ENCODE measurements at regions not wholly inside any gene's neighbourhood (a gene's known extent, or its start where the extent isn't known, plus 50 kb on each side); places are given as distances from the start of the nearest gene placed in this dataset.

DNA sequence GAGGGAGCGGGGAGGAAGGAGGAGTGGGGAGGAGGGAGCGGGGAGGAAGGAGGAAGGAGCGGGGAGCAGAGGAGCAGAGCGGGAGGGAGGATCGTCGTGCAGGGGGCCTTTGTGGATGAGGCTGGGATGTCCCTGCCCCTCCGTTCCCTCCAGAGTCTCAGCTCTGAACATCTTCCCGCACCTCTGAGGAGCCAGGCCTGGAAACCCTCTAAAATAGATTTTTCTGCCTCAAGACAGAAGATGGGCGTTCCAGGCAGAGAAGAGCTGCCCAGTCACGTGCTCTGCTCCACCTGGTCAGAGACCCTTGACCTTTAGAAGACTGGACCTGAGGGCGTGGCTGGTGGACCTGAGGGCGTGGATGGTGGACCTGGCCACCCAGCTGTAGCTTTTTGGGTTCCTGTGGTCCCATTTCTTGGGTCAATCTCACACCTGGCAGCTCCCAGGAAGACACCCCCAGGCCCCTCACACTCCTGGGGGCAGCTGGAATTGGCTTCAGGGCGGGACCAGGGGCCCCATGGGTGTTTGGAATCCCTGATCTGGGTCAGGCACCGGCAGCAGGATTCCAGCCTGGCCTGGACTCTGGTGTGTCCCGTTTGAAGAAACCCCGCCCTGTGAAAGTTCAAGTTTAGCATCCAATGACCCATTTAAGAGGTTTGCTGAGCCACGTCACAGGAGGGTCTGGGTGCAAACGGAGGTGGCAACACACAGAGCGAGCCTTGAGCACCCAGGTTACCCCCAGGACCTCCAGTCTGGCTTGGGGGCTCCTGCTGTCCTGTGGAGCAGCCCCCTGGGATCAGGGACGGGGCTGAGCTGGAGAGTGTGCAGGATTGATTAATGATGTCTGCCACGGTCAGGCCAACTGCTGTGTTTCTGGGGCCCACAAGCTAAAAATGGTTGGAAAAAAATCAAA lies 96.9 kb upstream of the BHLHE23 start:
- H3K4me3 ChIP-seq (ENCODE audit: low read length), result no peak overlapping the region
- no peak for DNase-seq (ENCODE audit: low read depth, low spot score)

DNA sequence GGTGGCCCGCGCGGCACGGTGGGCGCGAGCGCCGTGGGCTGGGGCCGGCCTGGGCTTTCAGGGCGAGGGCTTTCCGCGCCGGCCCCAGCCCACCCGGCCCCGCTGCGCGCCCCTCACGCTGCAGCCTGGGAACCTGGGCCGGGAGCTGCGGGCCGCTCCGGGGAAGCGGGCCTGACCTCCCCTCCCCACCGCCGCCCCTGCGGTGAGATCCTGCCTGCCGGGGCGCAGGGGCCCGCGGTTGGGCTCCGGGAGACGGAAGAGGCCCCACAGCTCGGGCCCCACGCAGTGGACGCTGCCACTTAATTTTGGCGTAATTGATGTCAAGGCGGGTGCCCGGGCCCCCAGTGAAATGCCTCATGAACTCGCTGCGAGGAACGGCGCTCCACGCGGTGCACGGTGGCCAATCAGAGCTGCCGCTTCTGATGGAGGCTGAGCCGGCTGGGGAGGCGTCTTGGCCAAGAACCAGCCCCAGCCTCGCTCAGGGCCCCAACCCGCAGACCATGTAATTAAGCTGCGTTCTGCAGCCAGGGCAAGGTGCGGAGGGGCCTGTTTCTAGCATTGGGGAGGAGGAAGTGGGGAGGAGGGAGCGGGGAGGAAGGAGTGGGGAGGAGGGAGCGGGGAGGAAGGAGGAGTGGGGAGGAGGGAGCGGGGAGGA lies 96.1 kb upstream of the BHLHE23 start:
- H3K4me3 ChIP-seq (ENCODE audit: low read length), result peak overlapping the region; percentile 64
- peak; percentile 81 for DNase-seq (ENCODE audit: low read depth, low spot score)

DNA sequence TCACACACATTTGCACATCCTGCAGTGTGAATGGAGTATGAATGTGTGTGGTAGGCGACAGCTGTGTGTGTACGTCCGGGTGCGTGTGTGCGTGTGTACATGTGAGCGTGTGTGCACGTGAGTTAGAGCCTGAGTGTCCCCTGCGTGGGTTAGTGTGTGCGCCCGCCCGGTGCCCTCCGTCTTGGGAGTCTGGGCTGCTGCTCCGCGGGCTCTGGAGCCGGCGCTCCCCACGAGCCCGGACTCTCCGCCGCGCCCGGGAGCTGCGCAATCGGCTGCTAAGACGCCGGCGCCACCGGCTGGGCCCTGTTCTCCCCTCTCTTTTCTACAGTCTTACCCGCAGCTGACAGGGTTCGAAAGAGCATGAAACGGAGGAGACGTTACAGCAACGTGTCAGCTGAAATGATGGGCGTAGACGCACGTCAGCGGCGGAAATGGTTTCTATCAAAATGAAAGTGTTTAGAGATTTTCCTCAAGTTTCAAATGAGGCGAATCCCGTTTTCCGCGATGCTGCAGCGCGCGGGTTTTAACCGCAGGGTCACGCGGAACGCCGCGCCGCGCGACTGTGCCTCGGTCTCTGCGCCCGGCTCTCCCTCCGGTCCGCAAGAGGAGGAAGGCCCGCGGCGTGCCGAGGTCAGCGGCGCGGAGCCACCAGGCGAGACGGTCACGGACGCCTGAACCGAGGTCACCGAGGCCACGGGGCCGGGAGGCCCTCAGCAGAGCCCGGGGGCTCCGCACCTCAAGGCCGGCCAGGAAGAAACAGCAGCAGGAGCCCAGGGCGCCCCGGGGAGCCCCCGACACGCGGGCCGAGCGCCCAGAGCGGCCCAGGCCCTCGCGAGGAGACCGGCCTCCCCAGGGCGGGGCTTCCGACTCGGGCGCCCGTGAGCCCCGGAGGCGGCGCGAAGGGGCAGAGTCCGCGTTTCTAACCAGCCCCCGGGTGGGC lies 95.3 kb upstream of the BHLHE23 start:
- peak; percentile 90 for DNase-seq (ENCODE audit: low read depth, low spot score)
- peak overlapping the region; percentile 64 for H3K4me3 ChIP-seq (ENCODE audit: low read length)

DNA sequence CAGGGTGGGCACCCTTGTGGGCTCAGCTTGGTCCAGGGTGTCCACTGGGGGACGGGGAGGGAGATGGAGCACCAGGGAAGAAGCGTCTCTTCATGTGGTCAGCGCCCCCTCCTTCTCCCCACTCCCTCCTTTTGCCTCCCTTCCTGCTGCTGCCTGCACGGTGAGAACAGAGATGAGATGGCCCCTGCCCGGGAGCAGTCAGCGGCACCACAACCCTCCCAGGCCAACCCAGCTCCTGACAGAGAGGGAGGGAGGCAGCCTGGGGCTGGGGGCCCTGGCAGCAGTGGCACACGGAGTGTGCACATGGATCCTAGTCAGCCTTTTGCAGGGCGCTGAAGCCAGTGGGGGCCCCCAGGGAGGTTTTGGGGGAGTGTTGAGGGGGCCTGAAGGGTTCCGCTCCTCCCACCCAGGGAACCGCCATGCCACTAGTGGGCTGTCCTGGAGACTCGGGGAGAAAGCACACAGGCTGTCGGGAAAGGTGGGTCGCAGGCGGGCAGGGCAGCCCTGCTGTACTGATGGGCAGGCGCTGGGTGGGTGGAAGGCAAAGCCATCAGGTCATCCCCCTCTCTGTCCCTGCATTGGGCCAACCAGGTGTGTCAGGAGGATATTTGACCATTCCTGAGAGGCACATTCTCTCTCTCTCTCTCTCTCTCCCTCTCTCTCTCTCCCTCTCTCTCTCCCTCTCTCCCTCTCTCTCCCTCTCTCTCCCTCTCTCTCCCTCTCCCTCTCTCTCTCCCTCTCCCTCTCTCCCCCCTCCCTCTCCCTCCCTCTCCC lies 94.3 kb upstream of the BHLHE23 start:
- no peak for DNase-seq (ENCODE audit: low read depth, low spot score)
- H3K4me3 ChIP-seq (ENCODE audit: low read length), result peak overlapping the region; percentile 64

DNA sequence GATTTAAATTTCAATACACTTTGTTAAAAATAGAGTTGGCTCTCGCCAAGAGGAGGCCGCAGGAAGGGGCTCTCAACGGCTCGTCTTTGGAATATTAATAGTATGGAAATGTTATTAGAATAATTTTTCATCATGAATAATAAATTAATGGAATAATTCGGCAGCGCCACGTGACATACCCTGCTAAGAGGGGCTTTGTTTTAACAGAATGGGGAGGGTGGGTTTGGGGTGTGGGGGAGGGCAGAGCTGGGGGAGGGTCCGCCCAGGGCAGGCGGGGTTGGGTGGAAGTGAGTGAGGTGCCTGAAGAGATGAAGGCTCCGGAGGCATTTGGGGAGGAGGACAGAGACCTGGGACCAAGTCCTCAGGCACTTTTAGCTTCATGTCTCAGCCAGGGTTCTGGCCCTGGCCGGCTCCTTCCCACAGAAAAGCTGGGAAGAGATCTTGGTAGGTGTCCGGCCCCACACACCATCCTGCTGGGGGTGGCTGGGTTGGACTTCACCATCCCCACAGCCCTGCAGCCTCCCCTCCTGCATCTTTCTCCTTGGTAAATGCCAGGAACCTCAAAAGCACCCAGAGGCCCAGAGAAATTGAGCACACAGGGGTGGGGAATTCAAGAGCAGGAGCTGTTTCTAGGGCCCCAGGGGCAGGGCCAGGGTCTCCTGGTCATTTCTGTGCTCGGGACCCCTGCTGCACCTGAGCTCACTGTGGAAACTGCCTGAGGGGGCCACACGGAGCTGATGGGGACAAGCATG lies 93.6 kb upstream of the BHLHE23 start:
- DNase-seq (ENCODE audit: low read depth, low spot score), result no peak
- no peak overlapping the region for H3K4me3 ChIP-seq (ENCODE audit: low read length)

DNA sequence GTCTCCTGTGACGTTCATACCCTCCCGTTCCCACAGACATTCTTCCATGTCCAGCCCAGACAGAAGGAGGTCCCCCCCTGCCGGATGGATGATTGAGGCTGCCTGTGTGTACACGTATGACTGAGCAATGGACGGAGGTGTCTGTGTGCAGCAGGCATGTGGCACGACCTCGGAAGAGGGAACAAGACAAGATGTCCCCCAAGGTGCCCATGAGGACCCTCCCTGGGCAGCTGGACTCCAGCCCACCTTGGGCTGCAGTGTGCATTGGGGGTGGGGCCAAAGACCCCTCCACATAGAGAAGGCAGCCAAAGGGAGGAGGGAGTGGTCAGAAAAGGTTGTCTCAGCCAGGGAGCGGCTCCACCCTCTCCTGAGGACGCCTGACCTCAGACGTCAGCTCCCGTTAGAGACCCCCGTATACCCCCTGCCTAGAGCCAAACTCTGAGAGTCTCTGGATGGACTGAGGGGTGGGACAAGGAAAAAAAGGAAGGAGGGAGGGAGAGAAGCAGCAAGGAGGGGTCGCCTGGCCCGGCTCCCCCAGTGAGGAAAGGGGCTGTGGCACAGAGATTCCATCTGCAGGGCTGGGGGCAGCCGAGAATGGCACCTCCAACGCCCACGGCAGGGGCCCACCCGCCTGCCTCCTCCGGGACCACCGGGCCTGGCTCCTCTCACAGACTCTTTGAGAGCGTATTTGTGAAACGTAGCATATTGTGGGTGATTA lies 92.9 kb upstream of the BHLHE23 start:
- DNase-seq (ENCODE audit: low read depth, low spot score), result no peak
- no peak overlapping the region for H3K4me3 ChIP-seq (ENCODE audit: low read length)

DNA sequence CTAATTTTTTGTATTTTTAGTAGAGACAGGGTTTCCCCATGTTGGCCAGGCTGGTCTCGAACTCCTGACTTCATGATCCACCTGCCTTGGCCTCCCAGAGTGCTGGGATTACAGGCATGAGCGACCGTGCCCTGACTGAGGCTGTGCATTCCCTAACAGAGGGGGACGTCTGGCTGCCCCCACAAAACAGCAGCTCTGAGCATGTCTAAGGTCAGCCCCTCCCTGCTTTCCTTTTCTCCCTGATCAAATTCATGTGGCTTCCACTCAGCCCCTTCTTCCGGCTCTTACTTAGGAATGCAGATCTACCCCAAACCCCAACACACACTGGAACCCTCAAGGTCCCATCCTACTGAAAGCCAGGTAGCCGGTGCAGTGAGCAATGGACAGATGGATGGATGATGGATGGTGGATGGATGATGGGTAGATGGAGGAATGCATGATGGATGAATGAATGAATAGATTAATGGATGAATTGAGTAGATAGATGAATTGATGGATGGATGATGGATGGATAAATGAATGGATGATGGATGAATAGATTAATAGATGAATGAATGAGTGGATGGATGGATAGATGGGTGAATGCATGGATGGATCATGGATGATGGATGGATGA lies 91.5 kb upstream of the BHLHE23 start:
- DNase-seq (ENCODE audit: low read depth, low spot score), result no peak
- no peak overlapping the region for H3K4me3 ChIP-seq (ENCODE audit: low read length)

DNA sequence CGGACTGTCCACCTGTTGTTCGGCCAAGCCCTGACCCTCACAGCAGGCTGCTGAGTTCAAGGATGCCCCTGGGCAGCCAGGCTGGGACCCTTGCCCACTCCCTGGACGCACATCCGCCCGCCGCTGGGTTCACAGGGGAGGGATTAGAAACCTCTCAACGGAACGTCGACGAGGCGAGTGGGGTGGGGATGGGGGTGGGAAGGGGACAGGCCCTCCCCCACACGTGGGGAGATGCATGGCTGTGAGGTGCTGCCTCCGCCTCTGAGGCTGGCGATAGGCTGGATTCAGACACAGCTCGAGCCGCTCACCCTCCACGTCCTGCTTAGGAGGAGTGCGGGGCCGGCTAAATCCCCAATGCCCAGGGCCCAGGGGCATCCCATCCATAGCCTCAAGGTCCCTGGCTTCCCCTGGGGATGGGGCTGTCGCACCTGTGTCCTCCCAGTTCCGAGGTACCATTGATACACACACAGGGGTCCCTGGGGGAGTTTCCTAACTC lies 90.6 kb upstream of the BHLHE23 start:
- no peak overlapping the region for H3K4me3 ChIP-seq (ENCODE audit: low read length)
- DNase-seq (ENCODE audit: low read depth, low spot score), result no peak

DNA sequence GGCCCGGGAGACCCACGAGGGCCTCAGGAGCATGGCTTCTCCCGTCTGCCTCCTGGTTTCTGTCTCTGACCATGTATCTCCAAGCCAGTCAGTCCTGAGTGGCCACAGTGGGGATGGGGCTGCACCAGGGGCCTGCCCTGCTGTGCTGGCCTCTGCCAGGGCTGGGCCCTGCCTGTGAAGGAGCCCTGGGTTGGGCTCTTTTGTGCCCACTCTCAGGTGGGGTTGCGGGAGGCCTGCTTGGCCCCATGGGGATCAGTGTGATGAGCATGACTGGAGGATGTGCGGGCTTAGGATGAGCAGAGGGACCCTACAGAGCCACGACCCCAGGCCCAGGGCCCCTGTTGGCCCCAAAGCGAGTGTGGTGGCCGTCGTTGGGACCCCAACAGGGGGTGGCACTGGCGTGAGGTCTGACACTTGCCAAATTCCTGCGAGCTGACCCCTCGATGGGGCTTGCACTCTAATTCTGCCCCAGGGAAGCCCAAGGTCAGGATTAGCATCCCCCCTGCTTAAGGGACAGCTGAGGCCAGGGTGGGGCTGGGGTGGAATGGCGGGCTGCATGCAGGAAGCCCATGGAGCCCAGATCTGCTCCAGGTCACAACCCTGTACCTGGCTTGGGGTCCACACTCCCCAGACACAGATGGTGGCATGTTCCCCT lies 90.0 kb upstream of the BHLHE23 start:
- no peak for DNase-seq (ENCODE audit: low read depth, low spot score)
- H3K4me3 ChIP-seq (ENCODE audit: low read length), result no peak overlapping the region

DNA sequence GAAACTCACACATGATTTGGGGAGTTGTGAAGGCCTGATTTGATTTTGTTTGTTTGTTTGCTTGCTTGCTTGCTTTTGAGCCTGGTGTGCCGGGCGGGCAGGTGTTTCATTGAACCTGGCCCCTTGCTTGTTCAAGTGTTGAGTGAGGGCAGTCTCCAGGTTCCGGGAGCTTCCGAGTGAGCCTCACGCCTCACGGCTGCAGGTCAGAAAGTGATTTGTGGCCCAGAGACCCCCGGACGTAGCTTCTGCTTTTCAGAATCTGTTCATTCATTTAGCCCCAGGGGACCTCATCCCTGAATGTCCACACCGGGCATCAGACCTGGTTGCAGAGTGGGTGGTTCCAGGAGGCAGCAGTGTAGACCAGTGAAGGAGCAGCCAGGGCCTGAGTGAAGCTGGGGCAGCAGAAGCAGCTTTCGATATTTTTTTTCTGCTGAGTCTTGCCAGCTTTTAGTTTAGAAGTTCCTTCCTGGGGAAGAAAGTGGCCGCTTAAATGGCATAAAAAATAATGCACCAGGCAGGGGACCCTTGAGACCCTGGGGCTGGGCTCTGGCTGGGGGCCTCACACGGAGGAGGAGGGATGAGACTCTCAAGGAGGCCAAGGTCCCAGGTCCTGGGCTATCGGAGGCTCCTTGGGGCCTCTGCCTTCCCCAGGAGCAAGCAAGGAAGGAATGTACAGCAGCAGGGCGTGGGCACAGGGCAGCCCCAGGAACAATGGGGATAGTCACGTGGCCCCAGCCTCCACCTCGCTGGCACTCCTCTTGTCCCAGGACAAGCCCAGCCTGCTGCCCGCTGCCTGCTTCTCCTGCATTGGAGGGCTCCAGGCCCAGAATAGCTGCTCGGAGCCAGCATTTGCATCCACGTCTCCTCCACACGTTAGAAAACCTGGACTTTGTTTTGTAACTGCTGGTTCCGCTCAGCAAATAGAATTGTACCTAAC lies 89.2 kb upstream of the BHLHE23 start:
- H3K4me3 ChIP-seq (ENCODE audit: low read length), result no peak overlapping the region
- DNase-seq (ENCODE audit: low read depth, low spot score), result no peak

DNA sequence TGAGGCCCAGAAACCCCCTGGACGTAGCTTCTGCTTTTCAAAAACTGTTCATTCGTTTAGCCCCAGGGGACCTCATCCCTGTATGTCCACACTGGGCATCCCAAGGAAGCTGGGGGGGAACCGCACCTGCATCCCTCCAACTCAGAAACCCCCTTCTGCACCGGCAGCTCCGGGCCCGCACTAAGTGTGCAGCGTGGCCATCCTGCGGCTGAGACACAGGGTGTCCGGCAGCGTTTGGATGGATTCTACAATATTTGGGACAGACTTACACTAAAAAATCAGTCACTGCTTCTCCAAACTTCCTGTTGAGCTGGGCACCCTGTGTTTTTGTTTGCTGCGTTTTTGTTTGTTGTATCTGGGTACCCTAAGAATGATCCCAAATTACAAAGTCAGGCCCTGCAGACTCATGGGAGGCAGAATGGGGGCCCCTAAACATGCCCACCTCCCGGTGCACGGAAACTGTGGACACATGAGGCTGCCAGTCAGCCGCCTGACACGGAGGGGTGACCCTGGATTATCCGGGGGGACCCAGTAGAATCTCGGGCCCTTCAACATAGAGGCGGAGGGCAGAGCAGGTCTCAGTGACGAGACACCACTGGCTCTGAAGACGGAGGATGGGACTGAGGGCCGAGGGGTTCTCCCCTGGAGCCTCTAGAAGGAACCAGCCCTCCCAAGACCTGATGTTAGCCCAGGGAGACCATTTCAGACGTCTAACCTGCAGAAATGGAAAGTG lies 88.2 kb upstream of the BHLHE23 start:
- no peak overlapping the region for H3K4me3 ChIP-seq (ENCODE audit: low read length)
- DNase-seq (ENCODE audit: low read depth, low spot score), result no peak

DNA sequence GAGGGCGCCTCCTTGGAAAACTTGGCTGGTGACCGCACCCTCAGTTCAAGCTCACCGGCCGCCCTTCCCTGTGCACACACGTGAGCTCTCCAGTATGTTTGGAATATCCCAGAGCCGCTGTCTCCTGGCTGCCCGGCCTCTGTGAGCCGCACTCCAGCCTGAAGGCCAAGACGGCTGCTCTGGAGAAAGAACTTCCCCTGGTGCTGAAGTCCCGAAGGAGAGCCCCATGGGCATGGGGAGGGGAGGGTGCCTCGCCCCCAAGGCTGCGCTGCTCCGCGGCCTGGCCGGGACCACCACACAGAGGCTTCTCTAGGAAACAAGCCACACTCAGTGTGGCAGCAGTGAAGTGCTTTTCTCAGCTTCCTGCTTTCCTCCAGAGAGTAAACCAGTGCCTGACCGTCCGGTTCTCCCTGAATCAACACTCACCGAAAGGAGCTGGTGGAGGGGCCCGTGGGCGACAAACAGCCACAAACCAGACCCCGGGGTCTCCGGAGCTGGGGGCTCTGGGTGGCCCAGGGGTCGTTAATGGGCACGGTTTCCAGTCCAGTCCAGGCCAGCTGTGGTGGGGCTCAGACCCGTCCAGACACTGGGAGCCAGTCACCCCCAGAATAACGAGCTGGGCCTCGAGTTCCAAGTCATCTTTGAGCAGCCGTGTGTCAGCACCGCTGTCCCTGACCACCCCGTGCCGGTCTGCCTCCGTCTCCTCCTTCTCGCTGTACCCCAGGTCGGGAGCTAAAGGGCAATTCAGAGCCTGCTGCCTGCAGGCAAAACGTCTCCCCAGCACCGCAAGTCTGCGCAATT lies 87.4 kb upstream of the BHLHE23 start:
- no peak overlapping the region for H3K4me3 ChIP-seq (ENCODE audit: low read length)
- no peak for DNase-seq (ENCODE audit: low read depth, low spot score)

DNA sequence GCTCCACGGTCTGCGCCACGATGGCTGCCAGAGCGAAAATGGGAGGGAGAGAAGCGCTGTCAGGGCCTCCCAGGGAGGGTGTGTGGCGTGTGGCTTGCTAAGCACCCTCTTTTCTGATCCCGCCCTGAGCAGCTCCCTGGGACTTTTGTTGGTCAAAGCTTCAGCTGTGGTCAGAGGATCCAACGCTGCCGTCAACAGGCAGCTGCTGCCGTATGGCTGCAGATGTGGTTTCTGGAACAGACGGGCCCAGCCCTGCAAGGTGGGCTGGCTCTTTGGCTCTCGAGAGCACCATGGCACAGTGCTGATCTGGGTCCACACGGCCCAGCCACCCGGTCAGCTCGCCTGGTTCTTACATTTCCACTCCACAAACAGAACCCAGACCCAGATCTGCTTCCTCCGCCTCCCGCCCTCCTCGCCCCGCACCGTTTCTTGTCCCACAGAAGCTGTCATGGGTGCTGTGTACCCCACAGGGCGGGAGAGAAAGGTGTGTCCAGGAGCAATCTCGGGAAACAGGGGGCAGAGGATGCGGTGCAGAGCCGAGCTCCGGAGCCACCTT lies 86.0 kb upstream of the BHLHE23 start:
- H3K4me3 ChIP-seq (ENCODE audit: low read length), result no peak overlapping the region
- DNase-seq (ENCODE audit: low read depth, low spot score), result no peak

All from Jurkat, Clone E6-1 (cell line).